WERI-Rb-1 (cell line): ENCODE measurements at regions not wholly inside any gene's neighbourhood (a gene's known extent, or its start where the extent isn't known, plus 50 kb on each side); places are given as distances from the start of the nearest gene placed in this dataset.

Experiments used
- DNase-seq: peaks from one replicate; pipeline ENCODE4 v3.0.0-alpha.2; 2020
- H3K27ac ChIP-seq: fragments of 250-450 bp; sonication (Bioruptor Pico); 2 replicates; pipeline ENCODE4 v1.5.1; 2020; ENCODE audit warnings: mild to moderate bottlenecking, moderate library complexity
- H3K27me3 ChIP-seq: fragments of 250-450 bp; sonication (Bioruptor Pico); 2 replicates; pipeline ENCODE4 v1.5.1; 2021; ENCODE audit warnings: mild to moderate bottlenecking, low read depth, moderate library complexity; ENCODE audit not compliant: insufficient read depth, severe bottlenecking
- H3K36me3 ChIP-seq: fragments of 250-450 bp; sonication (Bioruptor Pico); 2 replicates; pipeline ENCODE4 v1.5.1; 2020; ENCODE audit warnings: mild to moderate bottlenecking, moderate library complexity
- H3K4me3 ChIP-seq: 2 replicates; pipeline ENCODE4 v1.5.1; 2011; ENCODE audit warnings: low read depth, mild to moderate bottlenecking, control low read depth, low read length
- H3K9me3 ChIP-seq: fragments of 250-450 bp; sonication (Bioruptor Pico); 2 replicates; pipeline ENCODE4 v1.5.1; 2021; ENCODE audit warnings: mild to moderate bottlenecking, moderate library complexity; ENCODE audit not compliant: severe bottlenecking
- TF ChIP-seq, protein P1 (sequence below): IDR thresholded peaks from 2 replicates; pipeline ENCODE4 v1.5.1; 2011; ENCODE audit warnings: low read depth, mild to moderate bottlenecking, control low read depth, inconsistent platforms, low read length

DNA sequence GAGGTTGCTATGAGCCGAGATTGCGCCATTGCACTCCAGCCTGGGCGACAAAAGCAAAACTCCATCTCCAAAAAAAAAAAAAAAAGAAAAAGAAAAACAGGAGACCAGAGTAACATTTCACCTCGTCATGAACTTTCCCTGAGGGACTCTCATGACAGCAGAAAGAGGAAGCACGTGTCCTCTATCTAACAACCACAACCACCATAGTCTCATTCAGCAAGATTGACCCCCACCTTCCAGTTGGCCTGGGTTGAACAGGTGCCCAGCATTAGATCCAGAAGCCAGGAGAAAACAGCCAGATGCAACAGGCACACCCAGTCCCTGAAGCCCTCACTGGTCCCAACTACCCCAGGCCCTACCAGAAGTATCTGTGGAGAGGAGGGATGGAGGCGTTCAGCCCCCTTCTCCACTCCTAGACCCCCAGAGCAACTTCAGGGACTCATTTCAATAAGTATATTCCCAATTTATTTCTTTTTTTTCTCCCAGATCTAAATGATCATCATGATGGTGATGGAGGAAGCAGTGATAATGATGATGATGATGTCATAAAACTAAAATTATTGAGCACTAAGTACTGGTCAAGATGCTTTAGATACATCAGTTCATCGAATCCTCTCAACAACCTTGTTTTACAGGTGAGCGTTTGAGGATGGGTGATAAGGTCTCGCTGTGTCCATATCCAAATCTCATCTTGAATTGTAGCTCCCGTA, 235.0 kb downstream of the EFCAB11 start:
- H3K27ac ChIP-seq, result no peak overlapping the region
- DNase-seq, result no peak
- H3K27me3 ChIP-seq, result no peaks in the 10 kb centered on the region
- no peaks in the 10 kb centered on the region for H3K36me3 ChIP-seq
- no peaks in the 10 kb centered on the region for H3K9me3 ChIP-seq
- TF ChIP-seq, protein P1, sequence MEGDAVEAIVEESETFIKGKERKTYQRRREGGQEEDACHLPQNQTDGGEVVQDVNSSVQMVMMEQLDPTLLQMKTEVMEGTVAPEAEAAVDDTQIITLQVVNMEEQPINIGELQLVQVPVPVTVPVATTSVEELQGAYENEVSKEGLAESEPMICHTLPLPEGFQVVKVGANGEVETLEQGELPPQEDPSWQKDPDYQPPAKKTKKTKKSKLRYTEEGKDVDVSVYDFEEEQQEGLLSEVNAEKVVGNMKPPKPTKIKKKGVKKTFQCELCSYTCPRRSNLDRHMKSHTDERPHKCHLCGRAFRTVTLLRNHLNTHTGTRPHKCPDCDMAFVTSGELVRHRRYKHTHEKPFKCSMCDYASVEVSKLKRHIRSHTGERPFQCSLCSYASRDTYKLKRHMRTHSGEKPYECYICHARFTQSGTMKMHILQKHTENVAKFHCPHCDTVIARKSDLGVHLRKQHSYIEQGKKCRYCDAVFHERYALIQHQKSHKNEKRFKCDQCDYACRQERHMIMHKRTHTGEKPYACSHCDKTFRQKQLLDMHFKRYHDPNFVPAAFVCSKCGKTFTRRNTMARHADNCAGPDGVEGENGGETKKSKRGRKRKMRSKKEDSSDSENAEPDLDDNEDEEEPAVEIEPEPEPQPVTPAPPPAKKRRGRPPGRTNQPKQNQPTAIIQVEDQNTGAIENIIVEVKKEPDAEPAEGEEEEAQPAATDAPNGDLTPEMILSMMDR, result no peak
- no peak overlapping the region for H3K4me3 ChIP-seq

DNA sequence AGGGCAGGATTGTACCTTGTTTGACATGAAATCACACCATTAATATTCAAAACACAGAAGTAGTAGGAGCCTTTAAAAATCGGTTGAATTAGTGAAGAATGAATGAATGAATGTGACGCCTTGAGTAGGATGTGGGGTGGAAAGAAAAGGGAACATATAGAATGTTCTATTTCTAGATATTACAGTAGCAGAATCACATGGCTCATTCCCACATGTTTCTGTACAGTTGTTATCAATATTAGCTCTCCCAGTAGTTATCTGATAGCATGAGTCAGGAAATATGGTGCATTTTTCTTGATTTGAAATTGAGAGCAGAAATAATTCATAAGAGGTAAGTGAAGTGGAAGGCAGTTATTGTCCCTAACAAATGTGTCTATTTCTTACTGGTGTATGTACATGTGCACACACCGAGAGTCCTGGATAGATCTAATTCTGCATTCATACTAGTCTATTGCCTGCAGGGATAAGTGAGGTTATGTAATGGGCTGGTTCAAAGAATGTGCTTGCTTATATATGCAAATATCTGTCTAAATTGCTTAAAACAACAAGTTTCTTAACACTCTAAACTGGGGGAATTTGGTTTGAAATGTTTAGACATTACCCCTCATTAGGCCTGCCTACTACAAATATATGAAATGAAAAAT, 245.4 kb downstream of the EFCAB11 start:
- H3K27ac ChIP-seq, result no peak overlapping the region
- no peaks in the 10 kb centered on the region for H3K36me3 ChIP-seq
- H3K4me3 ChIP-seq, result no peak overlapping the region
- no peaks in the 10 kb centered on the region for H3K9me3 ChIP-seq
- H3K27me3 ChIP-seq, result no peaks in the 10 kb centered on the region
- TF ChIP-seq, protein P1, result no peak
- DNase-seq, result no peak

DNA sequence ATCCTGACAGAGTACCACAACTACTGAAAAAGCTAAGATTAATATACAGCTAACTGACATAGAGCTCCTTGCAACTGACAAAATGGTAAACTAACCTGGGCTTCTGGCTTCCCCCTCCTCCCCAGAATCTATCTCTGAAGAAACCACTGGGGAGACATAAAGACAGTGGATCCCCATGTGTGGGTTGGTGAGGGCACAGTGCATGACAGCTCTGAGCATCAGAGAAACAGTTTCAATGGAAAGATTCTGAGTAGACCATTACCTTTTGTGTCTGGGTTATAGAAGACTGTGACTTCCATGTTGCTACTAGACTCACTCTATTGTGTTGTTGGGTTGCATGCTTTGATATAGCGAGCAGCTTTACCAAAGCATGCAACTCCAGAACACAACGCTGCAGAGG, 247.4 kb downstream of the EFCAB11 start:
- Histone ChIP-seq H3K4me3 (no peak overlapping the region), H3K27ac (no peak overlapping the region), H3K27me3 (no peaks in the 10 kb centered on the region), H3K9me3 (peaks cover 4% of the 10 kb centered on the region), H3K36me3 (no peaks in the 10 kb centered on the region)
- DNase-seq, result no peak
- TF ChIP-seq, protein P1, result no peak

DNA sequence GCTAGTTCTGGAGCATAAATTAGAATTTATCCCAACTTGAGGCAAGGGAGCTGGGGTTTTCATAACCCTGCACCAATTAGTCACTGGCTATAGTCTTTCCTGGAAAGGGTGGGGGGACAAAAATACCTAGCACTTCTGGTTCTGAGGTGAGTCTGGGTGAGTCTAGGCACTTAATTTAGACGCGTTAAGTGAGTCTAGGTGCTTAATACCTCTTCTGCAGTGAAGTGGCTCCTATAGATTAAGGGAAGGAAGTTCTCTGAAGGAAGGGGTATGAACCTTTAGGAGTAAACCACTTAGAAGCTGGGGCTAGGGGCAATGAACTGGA, 251.7 kb downstream of the EFCAB11 start:
- Histone ChIP-seq H3K9me3 (peaks cover 4% of the 10 kb centered on the region), H3K36me3 (no peaks in the 10 kb centered on the region), H3K4me3 (no peak overlapping the region), H3K27ac (no peak overlapping the region), H3K27me3 (no peaks in the 10 kb centered on the region)
- TF ChIP-seq, protein P1, result no peak
- DNase-seq, result no peak

DNA sequence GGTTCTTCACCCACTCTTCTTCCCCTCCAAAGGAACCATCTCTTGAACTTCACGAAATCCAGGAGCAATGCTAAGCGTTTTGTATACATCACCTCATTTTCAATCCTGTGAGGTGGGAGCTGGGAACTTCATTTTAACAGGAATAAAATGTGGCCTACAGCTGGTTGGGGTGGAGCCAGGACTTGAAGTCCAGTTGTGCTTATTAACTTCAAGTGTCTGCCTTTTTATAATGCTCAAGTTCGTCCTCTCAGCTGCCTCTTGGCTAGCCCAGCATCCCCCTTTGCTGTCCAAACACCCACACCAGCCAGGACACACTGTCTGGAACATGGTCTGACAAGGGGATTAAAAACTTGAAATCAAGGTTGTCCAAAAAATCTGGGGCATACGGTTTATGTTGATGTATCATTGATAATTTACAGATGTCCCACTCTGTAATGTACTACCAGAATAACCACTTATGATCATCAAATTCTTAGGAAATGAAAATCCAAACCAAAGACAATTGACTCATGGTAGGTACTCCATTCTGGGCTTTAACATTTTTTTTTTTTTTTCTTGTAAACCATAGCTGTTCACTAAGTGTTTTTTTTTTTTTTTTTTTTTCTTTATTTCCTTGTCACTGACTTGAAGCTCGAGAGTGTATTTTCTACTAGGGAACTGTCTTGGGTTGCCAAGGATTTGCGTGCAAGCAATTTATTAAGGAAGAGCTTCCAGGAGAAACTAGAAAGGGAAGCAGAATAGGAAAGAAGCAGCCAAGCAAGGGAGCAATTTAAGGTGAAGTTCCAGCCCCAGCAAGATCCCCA, 252.3 kb downstream of the EFCAB11 start:
- no peak for DNase-seq
- Histone ChIP-seq H3K9me3 (peaks cover 4% of the 10 kb centered on the region), H3K36me3 (no peaks in the 10 kb centered on the region), H3K27me3 (no peaks in the 10 kb centered on the region), H3K27ac (peak overlapping the region; percentile 39), H3K4me3 (peak overlapping the region; percentile 69; the same call in 1 of the 2 replicates)
- TF ChIP-seq, protein P1, result no peak
